H9 (cell line): ENCODE measurements at regions not wholly inside any gene's neighbourhood (a gene's known extent, or its start where the extent isn't known, plus 50 kb on each side); places are given as distances from the start of the nearest gene placed in this dataset.

Source experiments
- DNase-seq: peaks from one replicate; pipeline ENCODE4 v3.0.0-alpha.2; 2017
- H2AFZ ChIP-seq: one replicate; pipeline ENCODE4 v1.6.1; 2013; ENCODE audit warnings: mild to moderate bottlenecking, low read length, control low read depth, moderate library complexity
- H2AK5ac ChIP-seq: 2 replicates; pipeline ENCODE4 v1.6.1; 2013; ENCODE audit warnings: low read length, control low read depth, mixed read lengths; ENCODE audit not compliant: insufficient read length
- H2BK120ac ChIP-seq: one replicate; pipeline ENCODE4 v1.6.1; 2013; ENCODE audit warnings: low read depth, mild to moderate bottlenecking, low read length, control low read depth, inconsistent platforms; ENCODE audit not compliant: poor library complexity, severe bottlenecking
- H2BK12ac ChIP-seq: 2 replicates; pipeline ENCODE4 v1.6.1; 2013; ENCODE audit warnings: low read length, control low read depth, mixed read lengths, low read depth; ENCODE audit not compliant: insufficient read length
- H2BK15ac ChIP-seq: 2 replicates; pipeline ENCODE4 v1.6.1; 2013; ENCODE audit warnings: low read depth, low read length, control low read depth
- H2BK20ac ChIP-seq: one replicate; pipeline ENCODE4 v1.6.1; 2013; ENCODE audit warnings: low read depth, mild to moderate bottlenecking, low read length, control low read depth, inconsistent platforms; ENCODE audit not compliant: poor library complexity, severe bottlenecking
- H2BK5ac ChIP-seq: 2 replicates; pipeline ENCODE4 v1.6.1; 2013; ENCODE audit warnings: low read length, control low read depth, mixed read lengths; ENCODE audit not compliant: insufficient read length
- H3K14ac ChIP-seq: 2 replicates; pipeline ENCODE4 v1.6.1; 2013; ENCODE audit warnings: low read length, control low read depth; ENCODE audit not compliant: insufficient read depth
- H3K18ac ChIP-seq: 2 replicates; pipeline ENCODE4 v1.6.1; 2013; ENCODE audit warnings: low read depth, mild to moderate bottlenecking, mixed read lengths, low read length, control low read depth; ENCODE audit not compliant: insufficient read length
- H3K23ac ChIP-seq: 2 replicates; pipeline ENCODE4 v1.6.1; 2013; ENCODE audit warnings: low read length, control low read depth, mixed read lengths, low read depth; ENCODE audit not compliant: insufficient read length
- H3K23me2 ChIP-seq: 2 replicates; pipeline ENCODE4 v1.6.1; 2013; ENCODE audit warnings: low read depth, mild to moderate bottlenecking, mixed read lengths, low read length, control low read depth; ENCODE audit not compliant: insufficient read length, poor library complexity, severe bottlenecking
- H3K27ac ChIP-seq: 2 replicates; pipeline ENCODE4 v1.5.1; 2013; ENCODE audit warnings: low read length, control low read depth, mixed read lengths, low read depth; ENCODE audit not compliant: insufficient read length
- H3K27me3 ChIP-seq: 2 replicates; pipeline ENCODE4 v1.6.1; 2013; ENCODE audit warnings: low read length, control low read depth, inconsistent platforms; ENCODE audit not compliant: insufficient read depth
- H3K4ac ChIP-seq: 2 replicates; pipeline ENCODE4 v1.6.1; 2013; ENCODE audit warnings: low read depth, mild to moderate bottlenecking, control low read depth, inconsistent platforms, low read length, moderate library complexity
- H3K4me1 ChIP-seq: 2 replicates; pipeline ENCODE4 v1.6.1; 2013; ENCODE audit warnings: low read length, control low read depth, inconsistent platforms; ENCODE audit not compliant: insufficient read depth
- H3K4me2 ChIP-seq: 2 replicates; pipeline ENCODE4 v1.6.1; 2013; ENCODE audit warnings: low read length, control low read depth, mixed read lengths; ENCODE audit not compliant: insufficient read length, insufficient read depth
- H3K56ac ChIP-seq: 2 replicates; pipeline ENCODE4 v1.6.1; 2013; ENCODE audit warnings: low read depth, mild to moderate bottlenecking, mixed read lengths, low read length, control low read depth; ENCODE audit not compliant: insufficient read length
- H3K79me1 ChIP-seq: 2 replicates; pipeline ENCODE4 v1.6.1; 2013; ENCODE audit warnings: low read depth, mild to moderate bottlenecking, moderate library complexity, low read length, control low read depth, inconsistent platforms; ENCODE audit not compliant: insufficient read depth, poor library complexity, severe bottlenecking
- H3K79me2 ChIP-seq: 2 replicates; pipeline ENCODE4 v1.6.1; 2013; ENCODE audit warnings: low read length, control low read depth, inconsistent platforms; ENCODE audit not compliant: insufficient read depth
- H3K9ac ChIP-seq: 2 replicates; pipeline ENCODE4 v1.6.1; 2013; ENCODE audit warnings: low read length, control low read depth, mixed read lengths; ENCODE audit not compliant: insufficient read length; ENCODE audit errors: extremely low read depth
- H3K9me3 ChIP-seq: one replicate; pipeline ENCODE4 v1.6.1; 2013; ENCODE audit warnings: low read depth, low read length, inconsistent platforms; ENCODE audit not compliant: control insufficient read depth
- H3T11ph ChIP-seq: one replicate; pipeline ENCODE4 v1.6.1; 2013; ENCODE audit warnings: mild to moderate bottlenecking, low read length, control low read depth, inconsistent platforms
- H4K20me1 ChIP-seq: one replicate; pipeline ENCODE4 v1.6.1; 2013; ENCODE audit not compliant: control insufficient read depth, insufficient read length, insufficient read depth
- H4K5ac ChIP-seq: 2 replicates; pipeline ENCODE4 v1.6.1; 2013; ENCODE audit warnings: low read depth, mild to moderate bottlenecking, mixed read lengths, low read length, control low read depth; ENCODE audit not compliant: insufficient read length
- H4K8ac ChIP-seq: replicated peaks from 2 replicates; pipeline ENCODE4 v1.6.1; 2013; ENCODE audit warnings: low read length, control low read depth, mixed read lengths, low read depth; ENCODE audit not compliant: insufficient read length
- H4K91ac ChIP-seq: 2 replicates; pipeline ENCODE4 v1.6.1; 2013; ENCODE audit warnings: low read depth, mild to moderate bottlenecking, moderate library complexity, mixed read lengths, low read length, control low read depth; ENCODE audit not compliant: insufficient read length
- H3K27ac Mint-ChIP-seq, 3 experiments: 2 replicates in 2 of 3; 3 replicates in 1 of 3; pipeline ENCODE4 v1.8.0; 2020 to 2021; ENCODE audit warnings: mixed read lengths in 3 of 3, mild to moderate bottlenecking in 1 of 3, moderate library complexity in 1 of 3
- H3K27me3 Mint-ChIP-seq: 2 replicates; pipeline ENCODE4 v1.8.0; 2021; ENCODE audit warnings: low read depth, mild to moderate bottlenecking, moderate library complexity, mixed read lengths
- H3K36me3 Mint-ChIP-seq, 3 experiments: 2 replicates in 2 of 3; 3 replicates in 1 of 3; pipeline ENCODE4 v1.8.0; 2020 to 2021; ENCODE audit warnings: low read depth in 3 of 3, mixed read lengths in 3 of 3; ENCODE audit not compliant: insufficient read depth in 1 of 3
- H3K4me1 Mint-ChIP-seq, 2 experiments: 2 replicates each; pipeline ENCODE4 v1.8.0; 2020; ENCODE audit warnings: mixed read lengths in 2 of 2
- H3K4me3 Mint-ChIP-seq, 2 experiments: 2 replicates in 1 of 2; 3 replicates in 1 of 2; pipeline ENCODE4 v1.8.0; 2020 to 2021; ENCODE audit warnings: mild to moderate bottlenecking in 2 of 2, mixed read lengths in 2 of 2, moderate library complexity in 1 of 2
- H3K9me3 Mint-ChIP-seq, 2 experiments: 2 replicates in 1 of 2; 3 replicates in 1 of 2; pipeline ENCODE4 v1.8.0; 2020; ENCODE audit warnings: mild to moderate bottlenecking in 2 of 2, mixed read lengths in 2 of 2, moderate library complexity in 1 of 2
- WGBS: extraction: QIAGEN DNeasy Blood & Tissue Kit; methylation state at CpG from one replicate; pipeline ENCODE4 v1.1.7; 2013; ENCODE audit warnings: missing lambda C conversion rate, low lambda C conversion rate, mixed read lengths; ENCODE audit not compliant: insufficient read length; ENCODE audit errors: extremely low coverage; 5-methylcytosine and 5-hydroxymethylcytosine counted together
- TF ChIP-seq, protein P1 (sequence below): fragments of 200-600 bp; sonication (generic); conservative IDR thresholded peaks from 3 replicates; pipeline ENCODE4 v1.8.0; 2021; ENCODE audit warnings: antibody characterized with exemption, mild to moderate bottlenecking

DNA sequence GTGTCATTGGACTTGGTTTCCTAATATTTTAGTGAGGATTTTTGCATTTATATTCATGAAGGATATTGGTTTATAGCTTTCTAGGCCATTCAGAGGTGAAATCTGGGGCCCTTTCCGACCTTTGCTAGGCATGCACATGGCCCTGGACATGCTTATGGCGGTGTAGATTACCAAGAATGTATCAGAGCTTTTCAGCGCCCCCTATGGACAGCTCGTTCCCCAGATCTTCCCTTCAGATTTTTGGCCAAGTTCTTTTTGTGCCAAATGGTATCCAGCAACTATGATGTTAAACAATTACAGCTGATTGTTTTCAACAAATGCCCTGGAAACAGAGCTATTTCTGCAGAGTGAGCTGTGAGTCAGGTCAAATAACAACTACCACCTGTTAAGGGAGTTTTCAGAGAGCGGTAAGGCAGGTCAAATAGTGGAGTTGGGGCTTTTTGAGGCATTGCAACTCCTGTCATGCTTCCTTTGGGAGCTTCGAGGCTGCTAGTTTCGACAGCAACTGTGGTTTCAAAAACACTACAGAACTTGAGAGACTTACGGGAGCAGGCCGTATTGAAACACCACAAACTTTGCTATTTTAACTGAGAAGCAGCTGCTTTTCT is 188.3 kb downstream of the ZNF516 start:
- Histone ChIP-seq H2BK20ac (no peak overlapping the region), H3K14ac (no peak overlapping the region), H2AFZ (no peak overlapping the region), H2BK15ac (no peak overlapping the region), H4K91ac (no peak overlapping the region), H3K79me2 (no peaks in the 10 kb centered on the region), H2AK5ac (no peak overlapping the region), H2BK120ac (no peak overlapping the region), H4K5ac (no peak overlapping the region), H3K9ac (no peak overlapping the region), H4K20me1 (no peaks in the 10 kb centered on the region), H4K8ac (no peak overlapping the region), H3K18ac (no peak overlapping the region), H3K4me2 (no peak overlapping the region), H3K4me1 (no peaks in the 10 kb centered on the region), H3K23me2 (no peaks in the 10 kb centered on the region), H3K4ac (no peak overlapping the region), H2BK12ac (no peak overlapping the region), H3K27me3 (no peaks in the 10 kb centered on the region), H3T11ph (no peak overlapping the region), H3K23ac (no peak overlapping the region), H3K56ac (no peak overlapping the region), H3K79me1 (no peaks in the 10 kb centered on the region), H3K9me3 (no peaks in the 10 kb centered on the region), H3K27ac (no peak overlapping the region), H2BK5ac (no peak overlapping the region)
- no CpG with 5 or more reads among the region's 9 CpGs for WGBS
- no peak overlapping the region for H3K4me3 Mint-ChIP-seq
- H3K36me3 Mint-ChIP-seq: no peaks in the 10 kb centered on the region
- H3K9me3 Mint-ChIP-seq: peaks cover 0 to 2% of the 10 kb centered on the region in 2 experiments; a peak in 1 of 5 replicates
- no peaks in the 10 kb centered on the region for H3K4me1 Mint-ChIP-seq
- no peak for DNase-seq
- H3K27ac Mint-ChIP-seq: no peak overlapping the region
- no peaks in the 10 kb centered on the region for H3K27me3 Mint-ChIP-seq
- TF ChIP-seq, protein P1, sequence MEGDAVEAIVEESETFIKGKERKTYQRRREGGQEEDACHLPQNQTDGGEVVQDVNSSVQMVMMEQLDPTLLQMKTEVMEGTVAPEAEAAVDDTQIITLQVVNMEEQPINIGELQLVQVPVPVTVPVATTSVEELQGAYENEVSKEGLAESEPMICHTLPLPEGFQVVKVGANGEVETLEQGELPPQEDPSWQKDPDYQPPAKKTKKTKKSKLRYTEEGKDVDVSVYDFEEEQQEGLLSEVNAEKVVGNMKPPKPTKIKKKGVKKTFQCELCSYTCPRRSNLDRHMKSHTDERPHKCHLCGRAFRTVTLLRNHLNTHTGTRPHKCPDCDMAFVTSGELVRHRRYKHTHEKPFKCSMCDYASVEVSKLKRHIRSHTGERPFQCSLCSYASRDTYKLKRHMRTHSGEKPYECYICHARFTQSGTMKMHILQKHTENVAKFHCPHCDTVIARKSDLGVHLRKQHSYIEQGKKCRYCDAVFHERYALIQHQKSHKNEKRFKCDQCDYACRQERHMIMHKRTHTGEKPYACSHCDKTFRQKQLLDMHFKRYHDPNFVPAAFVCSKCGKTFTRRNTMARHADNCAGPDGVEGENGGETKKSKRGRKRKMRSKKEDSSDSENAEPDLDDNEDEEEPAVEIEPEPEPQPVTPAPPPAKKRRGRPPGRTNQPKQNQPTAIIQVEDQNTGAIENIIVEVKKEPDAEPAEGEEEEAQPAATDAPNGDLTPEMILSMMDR: peak; percentile 71
